Stimulated activated naive CD8-positive, alpha-beta T cell treated with anti-CD3 and anti-CD28 coated beads, Interleukin-15, amount 100 ng/mL, for 72 hours (primary cell): ENCODE measurements at regions not wholly inside any gene's neighbourhood (a gene's known extent, or its start where the extent isn't known, plus 50 kb on each side); places are given as distances from the start of the nearest gene placed in this dataset.

Source experiments
- ATAC-seq: fragments of 150-1000 bp; cut with Tn5 transposase; 2 replicates; pipeline ENCODE4 v1.10.0; 2021; ENCODE audit warnings: mild to moderate bottlenecking, moderate library complexity
- DNase-seq, 2 donors: peaks; one replicate each; pipeline ENCODE4 v3.0.0; 2021 to 2022
- H3K27ac Mint-ChIP-seq, 2 donors: one replicate each; pipeline ENCODE4 v1.8.0; 2022; ENCODE audit warnings: mild to moderate bottlenecking in 2 of 2, mixed read lengths in 2 of 2, moderate library complexity in 2 of 2
- H3K27me3 Mint-ChIP-seq: one replicate; pipeline ENCODE4 v1.8.0; 2022; ENCODE audit warnings: mixed read lengths
- H3K4me1 Mint-ChIP-seq: one replicate; pipeline ENCODE4 v1.8.0; 2022; ENCODE audit warnings: mild to moderate bottlenecking, mixed read lengths
- H3K4me3 Mint-ChIP-seq, 2 donors: one replicate each; pipeline ENCODE4 v1.8.0; 2022; ENCODE audit warnings: mild to moderate bottlenecking in 2 of 2, mixed read lengths in 2 of 2, moderate library complexity in 1 of 2
- H3K9me3 Mint-ChIP-seq, 2 donors: one replicate each; pipeline ENCODE4 v1.8.0; 2022; ENCODE audit warnings: mixed read lengths in 2 of 2

GRCh38 chr21:14877581-14878228 lies 187.1 kb downstream of the NRIP1 start:
- Mint-ChIP-seq H3K27me3 (no peaks in the 10 kb centered on the region), H3K27ac (no peak overlapping the region), H3K9me3 (no peaks in the 10 kb centered on the region), H3K4me3 (no peak overlapping the region), H3K4me1 (peaks cover 12% of the 10 kb centered on the region)
- ATAC-seq, result no peak
- DNase-seq, result no peak

- Mint-ChIP-seq H3K4me3 (no peak overlapping the region), H3K4me1 (peaks cover 12% of the 10 kb centered on the region), H3K9me3 (no peaks in the 10 kb centered on the region), H3K27ac (no peak overlapping the region), H3K27me3 (no peaks in the 10 kb centered on the region)
- no peak for DNase-seq
- no peak for ATAC-seq
Measured at GRCh38 chr21:14876524-14876840, 188.3 kb downstream of the NRIP1 start.

- no peak overlapping the region for H3K4me3 Mint-ChIP-seq
- H3K27ac Mint-ChIP-seq, result no peak overlapping the region
- H3K4me1 Mint-ChIP-seq, result peaks cover 12% of the 10 kb centered on the region
- no peaks in the 10 kb centered on the region for H3K27me3 Mint-ChIP-seq
- ATAC-seq, result no peak
- no peaks in the 10 kb centered on the region for H3K9me3 Mint-ChIP-seq
- DNase-seq, result no peak
Measured at GRCh38 chr21:14875704-14876523, 188.9 kb downstream of the NRIP1 start.

GRCh38 chr21:14875186-14875585 lies 189.6 kb downstream of the NRIP1 start:
- no peaks in the 10 kb centered on the region for H3K9me3 Mint-ChIP-seq
- no peak overlapping the region for H3K4me3 Mint-ChIP-seq
- DNase-seq (no peak), ATAC-seq (no peak)
- peaks cover 12% of the 10 kb centered on the region for H3K4me1 Mint-ChIP-seq
- H3K27ac Mint-ChIP-seq, result no peak overlapping the region
- H3K27me3 Mint-ChIP-seq, result no peaks in the 10 kb centered on the region

GRCh38 chr21:14874379-14874778 lies 190.4 kb downstream of the NRIP1 start:
- ATAC-seq (no peak), DNase-seq (no peak)
- Mint-ChIP-seq H3K27ac (no peak overlapping the region), H3K27me3 (no peaks in the 10 kb centered on the region), H3K9me3 (no peaks in the 10 kb centered on the region), H3K4me3 (no peak overlapping the region), H3K4me1 (peaks cover 12% of the 10 kb centered on the region)

GRCh38 chr21:14871861-14872260 lies 192.9 kb downstream of the NRIP1 start:
- no peak for DNase-seq
- Mint-ChIP-seq H3K27me3 (peaks cover 10% of the 10 kb centered on the region), H3K27ac (no peak overlapping the region), H3K4me1 (peaks cover 11% of the 10 kb centered on the region), H3K4me3 (no peak overlapping the region), H3K9me3 (no peaks in the 10 kb centered on the region)
- no peak for ATAC-seq

- no peak overlapping the region for H3K27ac Mint-ChIP-seq
- no peak overlapping the region for H3K4me3 Mint-ChIP-seq
- ATAC-seq (no peak), DNase-seq (no peak)
- peaks cover 11% of the 10 kb centered on the region for H3K4me1 Mint-ChIP-seq
- H3K27me3 Mint-ChIP-seq, result peaks cover 10% of the 10 kb centered on the region
- H3K9me3 Mint-ChIP-seq, result no peaks in the 10 kb centered on the region
Measured at GRCh38 chr21:14870853-14871149, 194.0 kb downstream of the NRIP1 start.

- Mint-ChIP-seq H3K4me3 (no peak overlapping the region), H3K27ac (no peak overlapping the region), H3K4me1 (peaks cover 11% of the 10 kb centered on the region), H3K9me3 (no peaks in the 10 kb centered on the region), H3K27me3 (peaks cover 10% of the 10 kb centered on the region)
- DNase-seq, result no peak
- no peak for ATAC-seq
Measured at GRCh38 chr21:14869984-14870852, 194.6 kb downstream of the NRIP1 start.

GRCh38 chr21:14866859-14867765 lies 197.7 kb downstream of the NRIP1 start:
- no peaks in the 10 kb centered on the region for H3K9me3 Mint-ChIP-seq
- no peak overlapping the region for H3K4me3 Mint-ChIP-seq
- H3K27me3 Mint-ChIP-seq, result peaks cover 10% of the 10 kb centered on the region
- H3K4me1 Mint-ChIP-seq, result peaks cover 22% of the 10 kb centered on the region
- ATAC-seq (no peak), DNase-seq (no peak)
- peak overlapping the region in 1 of 2 donors; percentile 29 for H3K27ac Mint-ChIP-seq

- H3K4me3 Mint-ChIP-seq, result no peak overlapping the region
- no peak overlapping the region for H3K27ac Mint-ChIP-seq
- DNase-seq, result peak; percentile 20 to 43
- peak; percentile 72 for ATAC-seq
- peaks cover 10% of the 10 kb centered on the region for H3K27me3 Mint-ChIP-seq
- H3K4me1 Mint-ChIP-seq, result peaks cover 24% of the 10 kb centered on the region
- H3K9me3 Mint-ChIP-seq, result peaks cover 0 to 15% of the 10 kb centered on the region in 2 donors
Measured at GRCh38 chr21:14864211-14865021, 200.4 kb downstream of the NRIP1 start.

- DNase-seq (no peak), ATAC-seq (no peak)
- H3K9me3 Mint-ChIP-seq, result peaks cover 0 to 15% of the 10 kb centered on the region in 2 donors
- peaks cover 5% of the 10 kb centered on the region for H3K27me3 Mint-ChIP-seq
- no peak overlapping the region for H3K4me3 Mint-ChIP-seq
- H3K27ac Mint-ChIP-seq, result no peak overlapping the region
- H3K4me1 Mint-ChIP-seq, result peaks cover 19% of the 10 kb centered on the region
Measured at GRCh38 chr21:14863745-14864210, 201.0 kb downstream of the NRIP1 start.

- H3K4me1 Mint-ChIP-seq, result peaks cover 12% of the 10 kb centered on the region
- H3K27ac Mint-ChIP-seq, result no peak overlapping the region
- H3K27me3 Mint-ChIP-seq, result no peaks in the 10 kb centered on the region
- DNase-seq (no peak), ATAC-seq (no peak)
- no peak overlapping the region for H3K4me3 Mint-ChIP-seq
- peaks cover 0 to 15% of the 10 kb centered on the region in 2 donors for H3K9me3 Mint-ChIP-seq
Measured at GRCh38 chr21:14862794-14863720, 201.7 kb downstream of the NRIP1 start.

- Mint-ChIP-seq H3K27me3 (no peaks in the 10 kb centered on the region), H3K4me3 (no peak overlapping the region), H3K27ac (no peak overlapping the region), H3K9me3 (peaks cover 4 to 20% of the 10 kb centered on the region in 2 donors), H3K4me1 (peaks cover 8% of the 10 kb centered on the region)
- no peak for ATAC-seq
- no peak for DNase-seq
Measured at GRCh38 chr21:14858311-14858710, 206.5 kb downstream of the NRIP1 start.
